HepG2 (cell line): ENCODE measurements at regions not wholly inside any gene's neighbourhood (a gene's known extent, or its start where the extent isn't known, plus 50 kb on each side); places are given as distances from the start of the nearest gene placed in this dataset.

Source experiments
- ATAC-seq: fragments of 200-7000 bp; cut with Tn5 transposase; 3 replicates; pipeline ENCODE4 v1.9.1; 2020; ENCODE audit warnings: mild to moderate bottlenecking, moderate library complexity
- BruUV-seq: library from RNA; stranded (reverse); fragments of 400-500 nt; replicated peaks from 2 replicates; lab custom pipeline; 2021; lab: Mats Ljungman, UMichigan
- CTCF ChIA-PET: fragments of 300-600 bp; formaldehyde crosslinking; extraction: SDS; loops from one replicate; lab custom pipeline; 2021; ENCODE audit warnings: low total read pairs, inconsistent platforms, low intra/inter-chr PET ratio; lab: Yijun Ruan, JAX
- POLR2A ChIA-PET: fragments of 350-600 bp; sonication (Branson Sonifier 250); formaldehyde crosslinking; loops from one replicate; lab custom pipeline; 2020; ENCODE audit warnings: antibody characterized with exemption, inconsistent platforms; lab: Yijun Ruan, JAX
- DNase-seq: peaks from one replicate; pipeline ENCODE4 v3.0.0-alpha.2; 2015; ENCODE audit warnings: low spot score
- FAIRE-seq: peaks from 3 replicates; lab custom pipeline; 2011; peaks lifted over from hg19 to GRCh38; lab: Jason Lieb, UNC
- H2AFZ ChIP-seq: one replicate; pipeline ENCODE4 v1.6.1; 2011; ENCODE audit warnings: low read length, inconsistent platforms
- H3K27ac ChIP-seq: fragments of 300-600 bp; 3 replicates; pipeline ENCODE4 v1.8.0; 2011; ENCODE audit warnings: mixed run types, mild to moderate bottlenecking, mixed read lengths, low read length, inconsistent platforms; ENCODE audit not compliant: insufficient read depth; ENCODE audit errors: extremely low read length
- H3K27me3 ChIP-seq, 2 experiments: fragments of 200-600 bp in 1 of 2; 2 replicates in 1 of 2; 3 replicates in 1 of 2; pipeline versions ENCODE4 v1.6.0 to v1.8.0; 2011; ENCODE audit warnings: low read length in 2 of 2, mild to moderate bottlenecking in 2 of 2, moderate library complexity in 2 of 2, inconsistent platforms in 1 of 2; ENCODE audit not compliant: insufficient read depth in 2 of 2, control insufficient read depth in 1 of 2
- H3K36me3 ChIP-seq, 2 experiments: fragments of 200-600 bp in 1 of 2; replicated peaks in 1 of 2; 2 replicates in 1 of 2; 3 replicates in 1 of 2; pipeline versions ENCODE4 v1.5.1 to v1.8.0; 2011; ENCODE audit warnings: low read length in 2 of 2, inconsistent platforms in 1 of 2; ENCODE audit not compliant: insufficient read depth in 2 of 2, control insufficient read depth in 1 of 2
- H3K4me1 ChIP-seq: 2 replicates; pipeline ENCODE4 v1.5.1; 2012; ENCODE audit warnings: low read length, inconsistent platforms; ENCODE audit not compliant: insufficient read depth
- H3K4me2 ChIP-seq: 2 replicates; pipeline ENCODE4 v1.6.0; 2011; ENCODE audit warnings: low read depth, low read length, inconsistent platforms
- H3K4me3 ChIP-seq, 3 experiments: fragments of 200-600 bp in 1 of 3; sonication (generic), shearing (Covaris generic) in 1 of 3; replicated peaks in 1 of 3; 2 replicates each; pipeline ENCODE4 v1.5.1; 2011 to 2016; ENCODE audit warnings: low read length in 3 of 3, inconsistent platforms in 2 of 3, low read depth in 2 of 3, mild to moderate bottlenecking in 2 of 3, control low read depth in 1 of 3, mixed read lengths in 1 of 3; ENCODE audit not compliant: insufficient read depth in 1 of 3
- H3K79me2 ChIP-seq: one replicate; pipeline ENCODE4 v1.6.1; 2011; ENCODE audit warnings: low read length, inconsistent platforms; ENCODE audit not compliant: insufficient read depth
- H3K9ac ChIP-seq: 2 replicates; pipeline ENCODE4 v1.6.0; 2011; ENCODE audit warnings: mild to moderate bottlenecking, low read depth, low read length, inconsistent platforms; ENCODE audit not compliant: insufficient read depth
- H3K9me3 ChIP-seq: 2 replicates; pipeline ENCODE4 v1.5.1; 2012; ENCODE audit warnings: mild to moderate bottlenecking, low read length
- H4K20me1 ChIP-seq: 2 replicates; pipeline ENCODE4 v1.6.0; 2011; ENCODE audit warnings: inconsistent platforms, mild to moderate bottlenecking, low read length, moderate library complexity; ENCODE audit not compliant: insufficient read depth
- IKZF1 ChIP-seq: fragments of 450-650 bp; IDR thresholded peaks from 2 replicates; pipeline ENCODE4 v1.7.1; 2016
- REPIN1 ChIP-seq: sonication (generic); formaldehyde crosslinking; IDR thresholded peaks from 2 replicates; pipeline ENCODE4 v1.8.0; 2022; ENCODE audit warnings: missing genetic modification reagents, low read depth, mild to moderate bottlenecking, borderline replicate concordance
- TMF1 ChIP-seq: sonication (generic); formaldehyde crosslinking; IDR thresholded peaks from 2 replicates; pipeline ENCODE4 v1.8.1; 2022; ENCODE audit warnings: low read depth, missing genetic modification reagents
- ZBTB49 ChIP-seq: sonication (generic); formaldehyde crosslinking; IDR thresholded peaks from 2 replicates; pipeline ENCODE4 v1.4.0; 2020; ENCODE audit warnings: missing genetic modification reagents, borderline replicate concordance
- ZMYM2 ChIP-seq: sonication (generic); formaldehyde crosslinking; IDR thresholded peaks from 2 replicates; pipeline ENCODE4 v1.8.0; 2022; ENCODE audit warnings: mild to moderate bottlenecking, missing genetic modification reagents
- ZNF224 ChIP-seq: sonication (generic); formaldehyde crosslinking; IDR thresholded peaks from 2 replicates; pipeline ENCODE4 v1.5.0; 2020; ENCODE audit warnings: mild to moderate bottlenecking, missing genetic modification reagents
- WGBS: methylation state at CpG from one replicate; pipeline ENCODE4 v1.1.6; 2017; ENCODE audit warnings: low lambda C conversion rate; 5-methylcytosine and 5-hydroxymethylcytosine counted together
- in situ Hi-C: cut with HindIII; loops from 2 replicates; pipeline ENCODE4 v1.10.0; 2017; ENCODE audit warnings: low pct_unique_long_range_greater_than_20kb; ENCODE audit not compliant: extremely low pct_ligation_motif_present
- intact Hi-C: fragments of 100-400 bp; cut with micrococcal nuclease; formaldehyde crosslinking; loops from one replicate; pipeline ENCODE4 v1.10.0; 2022; ENCODE audit not compliant: unreplicated experiment
- TF ChIP-seq, protein P1 (sequence below): fragments of 450-650 bp; IDR thresholded peaks from 2 replicates; pipeline ENCODE4 v1.6.1; 2017
- TF ChIP-seq, protein P2 (sequence below): sonication (generic); formaldehyde crosslinking; IDR thresholded peaks from 2 replicates; pipeline ENCODE4 v1.4.0; 2020; ENCODE audit warnings: mild to moderate bottlenecking, missing genetic modification reagents
- TF ChIP-seq, protein P3 (sequence below): IDR thresholded peaks from 2 replicates; pipeline ENCODE4 v1.6.1; 2012; ENCODE audit warnings: low read depth, low read length, improper control_type of control experiment

DNA sequence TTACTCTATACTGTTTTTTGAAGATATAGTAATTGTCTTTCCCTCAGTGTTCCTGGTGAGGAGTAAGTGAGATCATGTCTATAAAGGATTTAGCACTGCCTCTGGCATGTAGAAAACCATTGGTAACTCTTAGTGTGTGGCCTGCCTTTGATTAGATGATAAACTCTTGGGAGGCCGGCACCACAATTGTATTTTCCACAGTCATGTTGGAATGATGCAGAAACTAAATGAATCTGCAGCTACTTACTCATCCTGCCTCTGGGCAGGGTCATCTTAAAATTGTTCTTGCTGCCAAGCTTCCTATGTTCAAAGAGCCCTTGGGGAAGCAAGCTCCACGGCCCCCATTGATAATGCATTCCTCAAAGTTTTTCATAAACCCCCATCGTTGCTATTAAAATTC lies 204.6 kb downstream of the ANKRD7 start:
- no peak for FAIRE-seq
- no peak overlapping the region for H3K4me2 ChIP-seq
- intact Hi-C loops (no loop called here), in situ Hi-C loops (no loop called here)
- no peaks in the 10 kb centered on the region for H3K4me1 ChIP-seq
- H2AFZ ChIP-seq = no peak overlapping the region
- H3K36me3 ChIP-seq = no peaks in the 10 kb centered on the region
- CTCF ChIA-PET = no interaction called here
- TF ChIP-seq ZNF224 (CRISPR knock-in tag) (no peak), TMF1 (no peak), ZBTB49 (CRISPR knock-in tag) (no peak), IKZF1 (no peak), REPIN1 (CRISPR knock-in tag) (no peak), ZMYM2 (CRISPR knock-in tag) (no peak)
- TF ChIP-seq, protein P1, sequence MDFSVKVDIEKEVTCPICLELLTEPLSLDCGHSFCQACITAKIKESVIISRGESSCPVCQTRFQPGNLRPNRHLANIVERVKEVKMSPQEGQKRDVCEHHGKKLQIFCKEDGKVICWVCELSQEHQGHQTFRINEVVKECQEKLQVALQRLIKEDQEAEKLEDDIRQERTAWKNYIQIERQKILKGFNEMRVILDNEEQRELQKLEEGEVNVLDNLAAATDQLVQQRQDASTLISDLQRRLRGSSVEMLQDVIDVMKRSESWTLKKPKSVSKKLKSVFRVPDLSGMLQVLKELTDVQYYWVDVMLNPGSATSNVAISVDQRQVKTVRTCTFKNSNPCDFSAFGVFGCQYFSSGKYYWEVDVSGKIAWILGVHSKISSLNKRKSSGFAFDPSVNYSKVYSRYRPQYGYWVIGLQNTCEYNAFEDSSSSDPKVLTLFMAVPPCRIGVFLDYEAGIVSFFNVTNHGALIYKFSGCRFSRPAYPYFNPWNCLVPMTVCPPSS = no peak
- TF ChIP-seq, protein P2, sequence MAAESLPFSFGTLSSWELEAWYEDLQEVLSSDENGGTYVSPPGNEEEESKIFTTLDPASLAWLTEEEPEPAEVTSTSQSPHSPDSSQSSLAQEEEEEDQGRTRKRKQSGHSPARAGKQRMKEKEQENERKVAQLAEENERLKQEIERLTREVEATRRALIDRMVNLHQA (CRISPR knock-in tag) = no peak
- TF ChIP-seq, protein P3, sequence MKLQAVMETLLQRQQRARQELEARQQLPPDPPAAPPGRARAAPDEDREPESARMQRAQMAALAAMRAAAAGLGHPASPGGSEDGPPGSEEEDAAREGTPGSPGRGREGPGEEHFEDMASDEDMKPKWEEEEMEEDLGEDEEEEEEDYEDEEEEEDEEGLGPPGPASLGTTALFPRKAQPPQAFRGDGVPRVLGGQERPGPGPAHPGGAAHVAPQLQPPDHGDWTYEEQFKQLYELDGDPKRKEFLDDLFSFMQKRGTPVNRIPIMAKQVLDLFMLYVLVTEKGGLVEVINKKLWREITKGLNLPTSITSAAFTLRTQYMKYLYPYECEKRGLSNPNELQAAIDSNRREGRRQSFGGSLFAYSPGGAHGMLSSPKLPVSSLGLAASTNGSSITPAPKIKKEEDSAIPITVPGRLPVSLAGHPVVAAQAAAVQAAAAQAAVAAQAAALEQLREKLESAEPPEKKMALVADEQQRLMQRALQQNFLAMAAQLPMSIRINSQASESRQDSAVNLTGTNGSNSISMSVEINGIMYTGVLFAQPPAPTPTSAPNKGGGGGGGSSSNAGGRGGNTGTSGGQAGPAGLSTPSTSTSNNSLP = no peak
- POLR2A ChIA-PET = no interaction called here
- H3K79me2 ChIP-seq = no peaks in the 10 kb centered on the region
- no peak for DNase-seq
- H3K27ac ChIP-seq = no peak overlapping the region
- no peaks in the 10 kb centered on the region for H3K27me3 ChIP-seq
- H3K9ac ChIP-seq = no peak overlapping the region
- BruUV-seq = no TSS peak
- no peak overlapping the region for H3K4me3 ChIP-seq
- 0% methylated on average over 3 of the region's 3 CpGs for WGBS
- H4K20me1 ChIP-seq = no peaks in the 10 kb centered on the region
- peaks cover 17% of the 10 kb centered on the region for H3K9me3 ChIP-seq
- no peak for ATAC-seq
